ENCODE measurements at regions not wholly inside any gene's neighbourhood (a gene's known extent, or its start where the extent isn't known, plus 50 kb on each side); places are given as distances from the start of the nearest gene placed in this dataset.

DNA sequence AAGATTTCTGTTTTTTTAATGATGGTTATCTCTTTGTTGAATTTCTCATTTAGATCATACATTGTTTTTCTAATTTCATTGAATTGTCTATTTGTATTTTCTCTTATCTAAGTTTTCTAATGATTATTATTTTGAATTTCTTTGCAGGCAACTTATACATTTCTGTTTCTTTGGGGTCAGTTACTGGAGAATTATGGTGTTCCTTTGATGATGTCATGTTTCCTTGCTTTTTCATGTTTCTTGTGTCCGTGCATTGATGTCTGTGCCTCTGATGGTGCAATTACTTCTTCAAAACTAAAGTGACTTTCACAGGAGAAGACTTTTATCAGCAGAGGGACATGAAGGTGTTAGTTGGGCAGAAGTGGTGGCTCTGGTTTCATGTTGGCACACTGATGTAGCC is 270.7 kb upstream of the MOCS1 start:
- TF ChIP-seq, protein P1, sequence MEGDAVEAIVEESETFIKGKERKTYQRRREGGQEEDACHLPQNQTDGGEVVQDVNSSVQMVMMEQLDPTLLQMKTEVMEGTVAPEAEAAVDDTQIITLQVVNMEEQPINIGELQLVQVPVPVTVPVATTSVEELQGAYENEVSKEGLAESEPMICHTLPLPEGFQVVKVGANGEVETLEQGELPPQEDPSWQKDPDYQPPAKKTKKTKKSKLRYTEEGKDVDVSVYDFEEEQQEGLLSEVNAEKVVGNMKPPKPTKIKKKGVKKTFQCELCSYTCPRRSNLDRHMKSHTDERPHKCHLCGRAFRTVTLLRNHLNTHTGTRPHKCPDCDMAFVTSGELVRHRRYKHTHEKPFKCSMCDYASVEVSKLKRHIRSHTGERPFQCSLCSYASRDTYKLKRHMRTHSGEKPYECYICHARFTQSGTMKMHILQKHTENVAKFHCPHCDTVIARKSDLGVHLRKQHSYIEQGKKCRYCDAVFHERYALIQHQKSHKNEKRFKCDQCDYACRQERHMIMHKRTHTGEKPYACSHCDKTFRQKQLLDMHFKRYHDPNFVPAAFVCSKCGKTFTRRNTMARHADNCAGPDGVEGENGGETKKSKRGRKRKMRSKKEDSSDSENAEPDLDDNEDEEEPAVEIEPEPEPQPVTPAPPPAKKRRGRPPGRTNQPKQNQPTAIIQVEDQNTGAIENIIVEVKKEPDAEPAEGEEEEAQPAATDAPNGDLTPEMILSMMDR (IDR thresholded peaks at IDR 0.05), result no peak
- no peak for TF ChIP-seq POLR2A (IDR thresholded peaks at IDR 0.05)
